Stimulated activated memory B cell treated with anti-CD40 and anti-IgM and Interleukin-4, amounts not matched to agents 10 μg/mL and 1 μg/mL and 100 μg/mL, for 72 hours (primary cell): ENCODE measurements at regions not wholly inside any gene's neighbourhood (a gene's known extent, or its start where the extent isn't known, plus 50 kb on each side); places are given as distances from the start of the nearest gene placed in this dataset.
"Not testable (repeated sequence)": the region's sequence is repeated elsewhere in the genome, so short reads cannot be mapped to it uniquely, and the experiment has no call there.

Source experiments
- ATAC-seq: fragments of 150-1000 bp; cut with Tn5 transposase; 2 replicates; pipeline ENCODE4 v1.10.0; 2021
- H3K27ac Mint-ChIP-seq: one replicate; pipeline ENCODE4 v1.8.0; 2022; ENCODE audit warnings: mild to moderate bottlenecking, mixed read lengths
- H3K27me3 Mint-ChIP-seq: one replicate; pipeline ENCODE4 v1.8.0; 2022; ENCODE audit warnings: mixed read lengths
- H3K36me3 Mint-ChIP-seq: one replicate; pipeline ENCODE4 v1.8.0; 2022; ENCODE audit warnings: mixed read lengths
- H3K4me1 Mint-ChIP-seq: one replicate; pipeline ENCODE4 v1.8.0; 2022; ENCODE audit warnings: mixed read lengths
- H3K4me3 Mint-ChIP-seq: one replicate; pipeline ENCODE4 v1.8.0; 2022; ENCODE audit warnings: mild to moderate bottlenecking, moderate library complexity, mixed read lengths
- H3K9me3 Mint-ChIP-seq: one replicate; pipeline ENCODE4 v1.8.0; 2022; ENCODE audit warnings: mixed read lengths

DNA sequence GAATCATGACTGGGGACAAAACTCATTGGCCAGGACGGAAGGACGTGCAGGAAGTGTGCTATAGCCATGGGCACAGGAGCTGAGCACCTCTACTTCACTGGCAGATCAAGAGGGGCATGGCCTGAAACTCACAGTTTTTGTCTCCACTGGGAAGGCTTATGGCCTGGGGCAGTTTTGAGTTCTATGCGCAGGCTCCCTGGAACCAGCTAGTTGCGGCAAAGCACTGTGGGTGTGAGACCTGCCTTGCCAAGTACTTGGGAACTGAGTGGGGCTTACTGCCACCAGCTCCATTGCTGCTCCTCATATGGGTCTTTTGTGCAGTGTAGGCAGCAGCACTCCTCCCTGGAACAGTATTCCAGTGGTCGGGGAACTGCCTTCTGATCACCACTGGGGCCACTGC lies 282.6 kb upstream of the EYS start:
- ATAC-seq: no peak
- Mint-ChIP-seq H3K27me3 (no peaks in the 10 kb centered on the region), H3K9me3 (peaks cover 11% of the 10 kb centered on the region), H3K4me3 (no peak overlapping the region), H3K27ac (no peak overlapping the region), H3K4me1 (no peaks in the 10 kb centered on the region), H3K36me3 (no peaks in the 10 kb centered on the region)

DNA sequence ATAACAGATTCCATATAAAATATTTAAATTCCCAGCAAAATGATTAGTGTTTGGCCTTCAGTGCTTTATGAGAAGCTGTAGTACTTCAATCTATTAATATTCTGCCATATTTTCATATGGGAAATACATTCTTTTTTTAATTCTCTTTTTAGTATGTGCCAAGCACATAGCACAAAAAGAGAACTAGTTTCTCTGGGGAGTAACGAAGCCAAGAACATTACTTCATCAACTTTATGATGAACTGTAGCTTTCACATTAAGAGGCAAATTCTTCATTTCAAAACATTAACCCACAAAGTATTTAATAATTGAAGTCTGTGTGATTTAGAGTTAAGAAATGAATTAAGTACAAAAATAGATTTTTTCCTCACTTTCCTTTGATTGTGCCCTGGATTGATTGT lies 281.0 kb upstream of the EYS start:
- no peak overlapping the region for H3K4me3 Mint-ChIP-seq
- H3K27ac Mint-ChIP-seq: no peak overlapping the region
- no peaks in the 10 kb centered on the region for H3K4me1 Mint-ChIP-seq
- no peaks in the 10 kb centered on the region for H3K27me3 Mint-ChIP-seq
- no peaks in the 10 kb centered on the region for H3K36me3 Mint-ChIP-seq
- peaks cover 8% of the 10 kb centered on the region for H3K9me3 Mint-ChIP-seq
- no peak for ATAC-seq

GRCh38 chr6:65984089-65984488 lies 277.1 kb upstream of the EYS start:
- Mint-ChIP-seq H3K36me3 (no peaks in the 10 kb centered on the region), H3K4me1 (no peaks in the 10 kb centered on the region), H3K4me3 (no peak overlapping the region), H3K27me3 (no peaks in the 10 kb centered on the region), H3K9me3 (peaks cover 16% of the 10 kb centered on the region), H3K27ac (no peak overlapping the region)
- no peak for ATAC-seq

GRCh38 chr6:65979120-65979519 lies 272.1 kb upstream of the EYS start:
- Mint-ChIP-seq H3K36me3 (no peaks in the 10 kb centered on the region), H3K9me3 (peaks cover 8% of the 10 kb centered on the region), H3K27ac (no peak overlapping the region), H3K4me3 (no peak overlapping the region), H3K4me1 (no peaks in the 10 kb centered on the region), H3K27me3 (no peaks in the 10 kb centered on the region)
- no peak for ATAC-seq

DNA sequence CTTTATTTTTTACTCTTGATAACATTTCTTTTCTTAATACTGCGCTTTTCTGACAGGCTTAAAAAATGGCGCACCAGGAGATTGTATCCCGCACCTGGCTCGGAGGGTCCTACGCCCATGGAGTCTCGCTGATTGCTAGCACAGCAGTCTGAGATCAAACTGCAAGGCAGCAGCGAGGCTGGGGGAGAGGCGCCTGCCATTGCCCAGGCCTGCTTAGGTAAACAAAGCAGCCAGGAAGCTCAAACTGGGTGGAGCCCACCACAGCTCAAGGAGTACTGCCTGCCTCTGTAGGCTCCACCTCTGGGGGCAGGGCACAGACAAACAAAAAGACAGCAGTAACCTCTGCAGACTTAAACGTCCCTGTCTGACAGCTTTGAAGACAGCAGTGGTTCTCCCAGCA lies 264.2 kb upstream of the EYS start:
- not testable (repeated sequence) for H3K36me3 Mint-ChIP-seq, H3K27me3 Mint-ChIP-seq, H3K4me1 Mint-ChIP-seq, ATAC-seq, H3K9me3 Mint-ChIP-seq, H3K27ac Mint-ChIP-seq, H3K4me3 Mint-ChIP-seq

DNA sequence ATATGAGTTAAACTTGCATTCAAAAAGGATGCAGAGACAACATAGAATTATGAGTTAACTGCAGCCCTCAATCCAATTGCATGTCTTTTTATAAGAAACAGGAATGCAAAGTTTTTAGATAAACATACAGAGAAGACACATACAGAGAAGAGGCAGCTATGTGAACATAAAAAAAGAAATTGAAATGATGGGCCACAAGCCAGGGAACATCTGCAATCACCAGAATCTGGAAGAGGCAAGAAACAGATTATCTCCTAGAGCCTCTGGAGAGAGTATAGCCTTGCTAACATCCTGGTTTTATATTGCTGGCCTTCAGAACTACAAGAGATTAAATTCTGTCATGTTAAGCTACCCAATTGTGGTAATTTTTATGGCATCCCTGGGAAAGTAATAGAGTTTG lies 257.2 kb upstream of the EYS start:
- no peak overlapping the region for H3K27ac Mint-ChIP-seq
- H3K9me3 Mint-ChIP-seq: peaks cover 1% of the 10 kb centered on the region
- H3K4me1 Mint-ChIP-seq: no peaks in the 10 kb centered on the region
- H3K36me3 Mint-ChIP-seq: no peaks in the 10 kb centered on the region
- ATAC-seq: no peak
- H3K27me3 Mint-ChIP-seq: no peaks in the 10 kb centered on the region
- no peak overlapping the region for H3K4me3 Mint-ChIP-seq

DNA sequence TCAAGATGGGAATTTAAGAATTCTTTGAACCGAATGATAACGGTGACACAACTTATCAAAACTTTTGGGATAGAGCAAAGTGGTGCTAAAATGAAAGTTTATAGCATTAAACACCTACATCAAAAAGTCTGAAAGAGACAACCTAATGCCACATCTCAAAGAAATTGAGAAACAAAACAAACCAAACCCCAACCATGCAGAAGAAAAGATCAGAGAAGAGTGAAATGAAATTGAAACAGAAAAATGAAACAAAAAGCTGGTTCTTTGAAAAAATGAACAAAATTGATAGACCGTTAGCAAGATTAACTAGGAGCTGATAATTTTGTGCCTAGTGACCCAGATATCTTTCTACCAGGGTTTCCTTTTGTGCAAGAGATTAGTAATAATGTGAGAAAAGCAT lies 248.0 kb upstream of the EYS start:
- peaks cover 11% of the 10 kb centered on the region for H3K9me3 Mint-ChIP-seq
- H3K4me1 Mint-ChIP-seq: no peaks in the 10 kb centered on the region
- no peaks in the 10 kb centered on the region for H3K36me3 Mint-ChIP-seq
- H3K4me3 Mint-ChIP-seq: no peak overlapping the region
- H3K27me3 Mint-ChIP-seq: no peaks in the 10 kb centered on the region
- no peak overlapping the region for H3K27ac Mint-ChIP-seq
- ATAC-seq: no peak

GRCh38 chr6:65948062-65948461 lies 241.0 kb upstream of the EYS start:
- Mint-ChIP-seq H3K4me1 (no peaks in the 10 kb centered on the region), H3K27ac (no peak overlapping the region), H3K27me3 (no peaks in the 10 kb centered on the region), H3K9me3 (peaks cover 3% of the 10 kb centered on the region), H3K36me3 (no peaks in the 10 kb centered on the region), H3K4me3 (no peak overlapping the region)
- ATAC-seq: no peak

DNA sequence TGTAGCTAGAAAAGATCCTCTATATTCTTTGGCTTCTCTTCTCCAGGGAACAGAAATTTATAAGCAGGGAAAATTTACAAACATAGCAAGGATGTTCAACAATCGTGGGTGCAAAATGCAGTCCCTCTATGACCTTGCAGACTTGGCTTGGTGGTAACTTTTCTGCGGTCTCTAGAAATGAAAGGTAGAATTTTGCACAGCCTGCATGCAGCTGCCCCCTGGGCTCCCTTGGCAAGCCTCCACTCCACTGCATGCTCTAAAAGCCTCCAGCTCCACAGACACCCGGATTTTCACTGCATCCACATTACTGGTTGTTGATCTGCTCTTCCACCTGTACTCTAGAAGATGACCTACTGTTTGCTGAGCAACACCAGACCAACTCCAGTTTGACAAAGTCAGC lies 236.5 kb upstream of the EYS start:
- Mint-ChIP-seq H3K36me3 (no peaks in the 10 kb centered on the region), H3K4me1 (no peaks in the 10 kb centered on the region)

DNA sequence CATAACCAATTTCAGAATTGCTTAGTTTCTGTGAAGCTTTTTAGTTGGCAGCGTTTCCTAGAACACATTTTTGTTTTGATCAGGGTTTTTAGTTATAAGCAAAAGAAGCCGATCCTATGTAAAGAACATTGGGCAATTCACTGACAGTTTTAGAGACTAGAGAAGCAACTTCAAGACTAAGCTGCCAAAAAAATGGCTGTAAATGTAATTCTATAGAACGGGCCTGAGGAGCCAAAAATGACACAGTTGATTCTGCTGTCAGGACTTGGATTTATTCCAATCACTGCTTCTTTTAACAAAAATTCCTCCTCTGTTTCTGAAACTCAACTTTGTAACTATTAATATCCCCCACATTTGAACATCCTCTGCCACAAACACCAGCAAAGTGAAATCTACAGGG lies 236.0 kb upstream of the EYS start:
- H3K27ac Mint-ChIP-seq: no peak overlapping the region
- no peaks in the 10 kb centered on the region for H3K27me3 Mint-ChIP-seq
- H3K36me3 Mint-ChIP-seq: no peaks in the 10 kb centered on the region
- peaks cover 3% of the 10 kb centered on the region for H3K9me3 Mint-ChIP-seq
- no peak for ATAC-seq
- no peak overlapping the region for H3K4me3 Mint-ChIP-seq
- no peaks in the 10 kb centered on the region for H3K4me1 Mint-ChIP-seq

More for the DNA sequence above, 236.5 kb upstream of the EYS start:
- no peaks in the 10 kb centered on the region for H3K27me3 Mint-ChIP-seq
- H3K4me3 Mint-ChIP-seq: no peak overlapping the region
- no peak overlapping the region for H3K27ac Mint-ChIP-seq
- peaks cover 3% of the 10 kb centered on the region for H3K9me3 Mint-ChIP-seq
- no peak for ATAC-seq

GRCh38 chr6:65938000-65938399 lies 231.0 kb upstream of the EYS start:
- H3K4me3 Mint-ChIP-seq: no peak overlapping the region
- H3K27me3 Mint-ChIP-seq: no peaks in the 10 kb centered on the region
- H3K4me1 Mint-ChIP-seq: no peaks in the 10 kb centered on the region
- H3K27ac Mint-ChIP-seq: no peak overlapping the region
- no peaks in the 10 kb centered on the region for H3K36me3 Mint-ChIP-seq
- no peaks in the 10 kb centered on the region for H3K9me3 Mint-ChIP-seq
- ATAC-seq: no peak

GRCh38 chr6:65935412-65935811 lies 228.4 kb upstream of the EYS start:
- no peaks in the 10 kb centered on the region for H3K9me3 Mint-ChIP-seq
- ATAC-seq: no peak

DNA sequence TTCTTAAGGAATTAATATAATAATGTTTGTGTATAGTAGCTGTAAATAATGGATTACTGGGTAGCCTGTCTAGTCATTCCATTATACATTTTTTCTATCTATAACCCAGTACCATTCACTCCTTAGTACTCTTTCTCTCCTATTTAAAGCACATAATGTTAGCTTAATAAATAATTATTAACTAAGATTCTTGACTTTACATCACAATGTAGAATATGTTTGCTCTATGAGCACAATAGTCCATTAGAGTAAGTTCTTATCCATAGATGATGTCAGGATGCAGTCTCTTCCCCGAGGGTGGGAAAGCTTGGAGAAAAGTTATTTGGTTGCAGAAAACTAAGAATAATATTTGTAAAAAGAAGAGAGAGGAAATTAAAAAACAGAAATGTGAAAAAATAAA lies 226.4 kb upstream of the EYS start:
- Mint-ChIP-seq H3K27me3 (no peaks in the 10 kb centered on the region), H3K4me3 (no peak overlapping the region), H3K4me1 (no peaks in the 10 kb centered on the region), H3K36me3 (no peaks in the 10 kb centered on the region), H3K27ac (no peak overlapping the region), H3K9me3 (no peaks in the 10 kb centered on the region)
- no peak for ATAC-seq

More at GRCh38 chr6:65935412-65935811, 228.4 kb upstream of the EYS start:
- Mint-ChIP-seq H3K27ac (no peak overlapping the region), H3K4me1 (no peaks in the 10 kb centered on the region), H3K36me3 (no peaks in the 10 kb centered on the region), H3K27me3 (no peaks in the 10 kb centered on the region), H3K4me3 (no peak overlapping the region)

- Mint-ChIP-seq H3K9me3 (no peaks in the 10 kb centered on the region), H3K27me3 (no peaks in the 10 kb centered on the region), H3K4me1 (no peaks in the 10 kb centered on the region), H3K27ac (no peak overlapping the region), H3K36me3 (no peaks in the 10 kb centered on the region), H3K4me3 (no peak overlapping the region)
- no peak for ATAC-seq
Observed at GRCh38 chr6:65927141-65927540, 220.1 kb upstream of the EYS start.

GRCh38 chr6:65924411-65924810 lies 217.4 kb upstream of the EYS start:
- no peaks in the 10 kb centered on the region for H3K27me3 Mint-ChIP-seq
- no peaks in the 10 kb centered on the region for H3K36me3 Mint-ChIP-seq
- no peak for ATAC-seq
- H3K4me1 Mint-ChIP-seq: no peaks in the 10 kb centered on the region
- H3K9me3 Mint-ChIP-seq: peaks cover 6% of the 10 kb centered on the region
- H3K4me3 Mint-ChIP-seq: no peak overlapping the region
- no peak overlapping the region for H3K27ac Mint-ChIP-seq

GRCh38 chr6:65922049-65922448 lies 215.0 kb upstream of the EYS start:
- Mint-ChIP-seq H3K4me1 (no peaks in the 10 kb centered on the region), H3K27me3 (no peaks in the 10 kb centered on the region), H3K9me3 (peaks cover 7% of the 10 kb centered on the region), H3K27ac (no peak overlapping the region), H3K4me3 (no peak overlapping the region), H3K36me3 (no peaks in the 10 kb centered on the region)
- ATAC-seq: no peak

- H3K9me3 Mint-ChIP-seq: peaks cover 24% of the 10 kb centered on the region
- peak; percentile 31 for ATAC-seq
- no peaks in the 10 kb centered on the region for H3K27me3 Mint-ChIP-seq
- H3K36me3 Mint-ChIP-seq: no peaks in the 10 kb centered on the region
- H3K27ac Mint-ChIP-seq: no peak overlapping the region
- no peaks in the 10 kb centered on the region for H3K4me1 Mint-ChIP-seq
- H3K4me3 Mint-ChIP-seq: no peak overlapping the region
Observed at GRCh38 chr6:65908065-65908464, 201.0 kb upstream of the EYS start.
